Naive thymus-derived CD4-positive, alpha-beta T cell (primary cell): ENCODE measurements at regions not wholly inside any gene's neighbourhood (a gene's known extent, or its start where the extent isn't known, plus 50 kb on each side); places are given as distances from the start of the nearest gene placed in this dataset.

Source experiments
- ATAC-seq: fragments of 150-1000 bp; cut with Tn5 transposase; 2 replicates; pipeline ENCODE4 v1.10.0; 2021; ENCODE audit warnings: mild to moderate bottlenecking, moderate library complexity
- CTCF ChIA-PET: fragments of 350-600 bp; sonication (Branson Sonifier 250); formaldehyde crosslinking; loops from one replicate; lab custom pipeline; 2021; ENCODE audit warnings: antibody characterized with exemption; lab: Charles Lee
- POLR2A ChIA-PET: fragments of 350-600 bp; sonication (Branson Sonifier 250); formaldehyde crosslinking; loops from one replicate; lab custom pipeline; 2021; ENCODE audit warnings: antibody characterized with exemption, inconsistent platforms; lab: Charles Lee
- DNase-seq, 9 donors: peaks; one replicate each; pipeline versions ENCODE4 v3.0.0 to v3.0.0-alpha.2; 2020 to 2022; ENCODE audit warnings: mixed read lengths in 1 of 9
- H3K27ac ChIP-seq: one replicate; pipeline ENCODE4 v1.7.0; 2013; ENCODE audit warnings: mild to moderate bottlenecking, low read depth, low read length, moderate library complexity
- H3K27me3 ChIP-seq, 2 donors: one replicate each; pipeline ENCODE4 v1.7.0; 2013; ENCODE audit warnings: low read length in 2 of 2, mild to moderate bottlenecking in 2 of 2, moderate library complexity in 2 of 2; ENCODE audit not compliant: control insufficient read depth in 2 of 2, insufficient read depth in 2 of 2
- H3K36me3 ChIP-seq, 3 experiments: 1 replicate in 2 of 3; 2 replicates in 1 of 3; pipeline ENCODE4 v1.7.0; 2013; ENCODE audit warnings: low read length in 3 of 3, mild to moderate bottlenecking in 3 of 3, moderate library complexity in 1 of 3; ENCODE audit not compliant: insufficient read depth in 3 of 3, control insufficient read depth in 2 of 3
- H3K4me1 ChIP-seq, 2 donors: one replicate each; pipeline ENCODE4 v1.7.0; 2013; ENCODE audit warnings: low read length in 2 of 2, mild to moderate bottlenecking in 2 of 2, moderate library complexity in 1 of 2; ENCODE audit not compliant: control insufficient read depth in 2 of 2, insufficient read depth in 2 of 2
- H3K4me3 ChIP-seq: 2 replicates; pipeline ENCODE4 v1.7.0; 2013; ENCODE audit warnings: mild to moderate bottlenecking, low read length
- H3K9me3 ChIP-seq, 3 experiments: 1 replicate in 2 of 3; 2 replicates in 1 of 3; pipeline ENCODE4 v1.7.0; 2013; ENCODE audit warnings: low read length in 3 of 3; ENCODE audit not compliant: control insufficient read depth in 2 of 3
- H3K27ac Mint-ChIP-seq, 9 donors: one replicate each; pipeline ENCODE4 v1.8.0; 2020 to 2022; ENCODE audit warnings: mixed read lengths in 9 of 9, mild to moderate bottlenecking in 8 of 9, moderate library complexity in 5 of 9, inconsistent platforms in 2 of 9
- H3K27me3 Mint-ChIP-seq, 5 donors: one replicate each; pipeline ENCODE4 v1.8.0; 2021 to 2022; ENCODE audit warnings: mixed read lengths in 5 of 5, mild to moderate bottlenecking in 1 of 5
- H3K36me3 Mint-ChIP-seq, 5 donors: one replicate each; pipeline ENCODE4 v1.8.0; 2020 to 2022; ENCODE audit warnings: mixed read lengths in 5 of 5, mild to moderate bottlenecking in 3 of 5, inconsistent platforms in 1 of 5
- H3K4me1 Mint-ChIP-seq, 7 donors: one replicate each; pipeline ENCODE4 v1.8.0; 2020 to 2022; ENCODE audit warnings: mixed read lengths in 7 of 7, mild to moderate bottlenecking in 3 of 7, inconsistent platforms in 1 of 7
- H3K4me3 Mint-ChIP-seq, 10 donors: one replicate each; pipeline ENCODE4 v1.8.0; 2020 to 2022; ENCODE audit warnings: mild to moderate bottlenecking in 10 of 10, mixed read lengths in 10 of 10, moderate library complexity in 6 of 10, inconsistent platforms in 2 of 10
- H3K9me3 Mint-ChIP-seq, 11 donors: one replicate each; pipeline ENCODE4 v1.8.0; 2020 to 2022; ENCODE audit warnings: mixed read lengths in 11 of 11, mild to moderate bottlenecking in 4 of 11, inconsistent platforms in 1 of 11, moderate library complexity in 1 of 11
- intact Hi-C, 2 donors: fragments of 100-400 bp; cut with micrococcal nuclease; formaldehyde crosslinking; loops; one replicate each; pipeline ENCODE4 v1.15.1; 2023

GRCh38 chr14:59038746-59039145 is 149.7 kb upstream of the DAAM1 start:
- Histone ChIP-seq H3K9me3 (no peaks in the 10 kb centered on the region), H3K36me3 (no peaks in the 10 kb centered on the region), H3K4me3 (no peak overlapping the region), H3K27ac (no peak overlapping the region), H3K4me1 (no peaks in the 10 kb centered on the region), H3K27me3 (no peaks in the 10 kb centered on the region)
- intact Hi-C loops = no loop called here
- H3K27me3 Mint-ChIP-seq = peaks cover 0 to 12% (median 7%) of the 10 kb centered on the region in 5 donors
- ChIA-PET POLR2A (no interaction called here), CTCF (no interaction called here)
- ATAC-seq (no peak), DNase-seq (no peak)
- no peak overlapping the region for H3K4me3 Mint-ChIP-seq
- H3K4me1 Mint-ChIP-seq = no peaks in the 10 kb centered on the region
- no peaks in the 10 kb centered on the region for H3K36me3 Mint-ChIP-seq
- H3K9me3 Mint-ChIP-seq = peaks cover 0 to 5% (median 2%) of the 10 kb centered on the region in 11 donors
- H3K27ac Mint-ChIP-seq = no peak overlapping the region

GRCh38 chr14:59041308-59041707 is 147.2 kb upstream of the DAAM1 start:
- ATAC-seq = no peak
- no peak overlapping the region for H3K4me3 ChIP-seq
- CTCF ChIA-PET = no interaction called here
- H3K4me1 Mint-ChIP-seq = no peaks in the 10 kb centered on the region
- H3K36me3 ChIP-seq = no peaks in the 10 kb centered on the region
- no peak overlapping the region for H3K27ac ChIP-seq
- H3K9me3 ChIP-seq = no peaks in the 10 kb centered on the region
- POLR2A ChIA-PET = no interaction called here
- peaks cover 0 to 3% (median 0%) of the 10 kb centered on the region in 5 donors for H3K27me3 Mint-ChIP-seq
- H3K27ac Mint-ChIP-seq = no peak overlapping the region
- no peak overlapping the region for H3K4me3 Mint-ChIP-seq
- H3K9me3 Mint-ChIP-seq = peaks cover 0 to 3% (median 0%) of the 10 kb centered on the region in 11 donors
- no peaks in the 10 kb centered on the region for H3K36me3 Mint-ChIP-seq
- no peak for DNase-seq
- no peaks in the 10 kb centered on the region for H3K4me1 ChIP-seq
- intact Hi-C loops = no loop called here
- H3K27me3 ChIP-seq = no peaks in the 10 kb centered on the region

GRCh38 chr14:59044707-59045106 is 143.8 kb upstream of the DAAM1 start:
- DNase-seq (no peak), ATAC-seq (no peak)
- no peak overlapping the region for H3K4me3 Mint-ChIP-seq
- H3K27ac Mint-ChIP-seq = no peak overlapping the region
- CTCF ChIA-PET = interaction anchor here (0.6 kb wide), 1 partner anchor 415 kb away, joined by 4 read pairs; no protein-coding TSS in a partner anchor
- Histone ChIP-seq H3K27ac (no peak overlapping the region), H3K9me3 (no peaks in the 10 kb centered on the region), H3K4me3 (no peak overlapping the region), H3K36me3 (no peaks in the 10 kb centered on the region), H3K27me3 (no peaks in the 10 kb centered on the region), H3K4me1 (no peaks in the 10 kb centered on the region)
- POLR2A ChIA-PET = no interaction called here
- intact Hi-C loops = no loop called here
- H3K27me3 Mint-ChIP-seq = peaks cover 0 to 6% (median 0%) of the 10 kb centered on the region in 5 donors
- H3K36me3 Mint-ChIP-seq = no peaks in the 10 kb centered on the region
- no peaks in the 10 kb centered on the region for H3K4me1 Mint-ChIP-seq
- peaks cover 0 to 3% (median 0%) of the 10 kb centered on the region in 11 donors for H3K9me3 Mint-ChIP-seq

DNA sequence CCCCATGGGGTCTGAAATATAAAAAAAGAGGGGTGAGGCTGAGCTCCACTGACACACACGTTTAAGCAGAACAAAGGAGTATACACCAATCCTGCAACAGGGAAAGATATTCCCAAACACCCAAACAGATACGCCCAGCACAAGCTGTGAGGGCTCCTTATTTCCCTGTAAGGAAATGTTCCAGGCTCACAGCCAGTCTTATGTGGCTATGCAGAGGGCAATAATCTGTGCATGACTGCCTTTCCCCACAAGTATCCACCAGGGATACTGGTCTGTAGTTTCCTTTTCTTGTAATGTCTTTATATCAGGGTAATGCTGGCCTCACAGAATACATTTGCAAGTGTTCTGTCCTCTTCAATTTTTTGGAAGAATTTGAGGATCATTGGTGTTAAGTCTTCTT is 141.7 kb upstream of the DAAM1 start:
- Mint-ChIP-seq H3K27me3 (peaks cover 0 to 13% (median 5%) of the 10 kb centered on the region in 5 donors), H3K9me3 (peaks cover 0 to 3% (median 0%) of the 10 kb centered on the region in 11 donors), H3K4me1 (no peaks in the 10 kb centered on the region), H3K4me3 (no peak overlapping the region), H3K27ac (no peak overlapping the region), H3K36me3 (no peaks in the 10 kb centered on the region)
- intact Hi-C loops = no loop called here
- ChIA-PET POLR2A (no interaction called here), CTCF (no interaction called here)
- Histone ChIP-seq H3K27ac (no peak overlapping the region), H3K4me3 (no peak overlapping the region), H3K9me3 (no peaks in the 10 kb centered on the region), H3K27me3 (no peaks in the 10 kb centered on the region), H3K4me1 (no peaks in the 10 kb centered on the region), H3K36me3 (no peaks in the 10 kb centered on the region)
- DNase-seq (no peak), ATAC-seq (no peak)

DNA sequence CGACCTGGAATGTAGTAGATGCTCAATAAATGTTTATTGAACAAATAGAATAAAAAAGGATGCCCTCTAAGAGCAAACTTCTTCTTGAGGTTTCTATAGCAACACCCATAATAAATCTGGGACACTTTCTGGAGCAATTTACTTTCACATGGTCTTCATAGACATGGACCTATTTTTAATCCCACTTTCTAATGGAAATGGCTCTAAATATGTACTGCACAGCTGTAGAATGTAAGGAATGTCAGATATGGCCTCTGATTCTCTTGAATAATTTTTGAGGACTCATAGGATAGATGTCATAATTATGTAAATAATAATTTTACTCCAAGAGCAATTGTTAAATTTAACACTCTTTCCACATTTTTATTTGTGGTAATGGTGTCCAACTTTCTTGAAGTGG is 133.5 kb upstream of the DAAM1 start:
- ChIA-PET POLR2A (interaction anchor here (1.2 kb wide), 1 partner anchor 553 kb away, joined by 3 read pairs; no protein-coding TSS in a partner anchor), CTCF (interaction anchor here (0.7 to 1.6 kb wide), 6 partner anchors 11 to 554 kb away, joined by 3 to 22 read pairs (median 6); partner anchors contain the start of gene DACT1)
- Histone ChIP-seq H3K9me3 (no peaks in the 10 kb centered on the region), H3K4me1 (no peaks in the 10 kb centered on the region), H3K27ac (no peak overlapping the region), H3K27me3 (no peaks in the 10 kb centered on the region), H3K4me3 (no peak overlapping the region), H3K36me3 (no peaks in the 10 kb centered on the region)
- Mint-ChIP-seq H3K27ac (no peak overlapping the region), H3K4me1 (no peaks in the 10 kb centered on the region), H3K27me3 (peaks cover 0 to 13% (median 3%) of the 10 kb centered on the region in 5 donors), H3K36me3 (peaks cover 0 to 4% (median 0%) of the 10 kb centered on the region in 5 donors), H3K4me3 (no peak overlapping the region), H3K9me3 (peaks cover 0 to 4% (median 0%) of the 10 kb centered on the region in 11 donors)
- intact Hi-C loops = loop anchor here (1.0 to 10.0 kb wide), 5 partner anchors 415 to 950 kb away; no protein-coding TSS in a partner anchor
- no peak for ATAC-seq
- no peak for DNase-seq

DNA sequence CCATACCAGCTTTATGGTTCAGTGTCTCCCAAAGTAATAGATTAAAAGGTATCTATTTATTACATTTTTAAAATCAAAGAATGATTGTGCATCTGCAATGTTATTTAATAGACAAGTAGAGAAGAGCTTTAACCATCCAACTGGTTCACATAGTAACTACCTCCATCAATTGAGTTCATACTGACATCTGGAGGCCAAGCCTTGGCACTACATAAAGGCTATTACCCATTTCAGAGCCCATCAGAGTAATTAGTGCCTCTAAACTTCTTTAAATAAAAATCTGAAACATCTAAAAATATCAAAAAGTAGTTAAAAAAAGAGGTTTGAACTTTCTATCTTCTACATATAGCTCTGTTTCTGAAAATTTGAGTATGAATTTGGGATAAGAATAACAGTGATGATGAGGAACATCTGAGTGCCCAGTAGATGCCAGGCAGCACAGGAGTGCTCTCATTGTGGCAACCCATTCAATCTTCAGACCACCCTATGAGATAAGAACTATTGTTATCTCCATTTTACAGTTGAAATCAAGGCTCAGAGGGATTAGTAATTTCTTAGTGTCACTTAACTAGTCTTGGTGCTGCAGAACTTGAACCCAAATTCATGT is 132.9 kb upstream of the DAAM1 start:
- Histone ChIP-seq H3K4me3 (no peak overlapping the region), H3K9me3 (no peaks in the 10 kb centered on the region), H3K36me3 (no peaks in the 10 kb centered on the region), H3K27ac (no peak overlapping the region), H3K4me1 (no peaks in the 10 kb centered on the region), H3K27me3 (no peaks in the 10 kb centered on the region)
- Mint-ChIP-seq H3K36me3 (peaks cover 0 to 4% (median 0%) of the 10 kb centered on the region in 5 donors), H3K4me3 (no peak overlapping the region), H3K27me3 (peaks cover 0 to 11% (median 5%) of the 10 kb centered on the region in 5 donors), H3K4me1 (no peaks in the 10 kb centered on the region), H3K27ac (no peak overlapping the region), H3K9me3 (peaks cover 0 to 4% (median 0%) of the 10 kb centered on the region in 11 donors)
- CTCF ChIA-PET = interaction anchor here (0.7 to 1.6 kb wide), 6 partner anchors 11 to 555 kb away, joined by 3 to 22 read pairs (median 6); partner anchors contain the start of gene DACT1
- ATAC-seq (peak; percentile 83), DNase-seq (peak in 7 of 9 donors; percentile 10 to 60 (median 36))
- intact Hi-C loops = loop anchor here (1.0 to 10.0 kb wide), 5 partner anchors 415 to 951 kb away; no protein-coding TSS in a partner anchor
- POLR2A ChIA-PET = interaction anchor here (1.2 kb wide), 1 partner anchor 554 kb away, joined by 3 read pairs; no protein-coding TSS in a partner anchor
